ENCODE measurements at regions not wholly inside any gene's neighbourhood (a gene's known extent, or its start where the extent isn't known, plus 50 kb on each side); places are given as distances from the start of the nearest gene placed in this dataset.

DNA sequence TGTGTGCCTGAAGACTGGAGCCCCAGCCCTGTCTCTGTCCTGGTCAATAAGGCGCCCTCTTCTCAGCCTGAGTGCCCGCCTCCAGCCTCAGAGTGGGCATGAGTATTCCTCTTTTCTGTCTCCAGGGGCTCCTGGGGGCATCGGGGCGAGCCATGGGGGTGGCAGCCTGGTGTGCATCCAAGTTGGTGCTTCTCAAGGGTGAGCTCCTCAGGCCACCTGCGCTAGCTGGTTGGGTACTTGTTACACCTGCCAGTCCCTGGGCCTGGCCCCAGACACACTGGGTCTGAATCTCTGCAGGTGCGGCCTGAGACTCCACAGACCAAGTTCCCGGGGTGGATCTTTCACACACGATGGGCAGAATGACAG, 168.6 kb upstream of the B3GAT1 start:
- TF ChIP-seq, protein P1, sequence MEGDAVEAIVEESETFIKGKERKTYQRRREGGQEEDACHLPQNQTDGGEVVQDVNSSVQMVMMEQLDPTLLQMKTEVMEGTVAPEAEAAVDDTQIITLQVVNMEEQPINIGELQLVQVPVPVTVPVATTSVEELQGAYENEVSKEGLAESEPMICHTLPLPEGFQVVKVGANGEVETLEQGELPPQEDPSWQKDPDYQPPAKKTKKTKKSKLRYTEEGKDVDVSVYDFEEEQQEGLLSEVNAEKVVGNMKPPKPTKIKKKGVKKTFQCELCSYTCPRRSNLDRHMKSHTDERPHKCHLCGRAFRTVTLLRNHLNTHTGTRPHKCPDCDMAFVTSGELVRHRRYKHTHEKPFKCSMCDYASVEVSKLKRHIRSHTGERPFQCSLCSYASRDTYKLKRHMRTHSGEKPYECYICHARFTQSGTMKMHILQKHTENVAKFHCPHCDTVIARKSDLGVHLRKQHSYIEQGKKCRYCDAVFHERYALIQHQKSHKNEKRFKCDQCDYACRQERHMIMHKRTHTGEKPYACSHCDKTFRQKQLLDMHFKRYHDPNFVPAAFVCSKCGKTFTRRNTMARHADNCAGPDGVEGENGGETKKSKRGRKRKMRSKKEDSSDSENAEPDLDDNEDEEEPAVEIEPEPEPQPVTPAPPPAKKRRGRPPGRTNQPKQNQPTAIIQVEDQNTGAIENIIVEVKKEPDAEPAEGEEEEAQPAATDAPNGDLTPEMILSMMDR (IDR thresholded peaks at IDR 0.05) = no peak
- TF ChIP-seq POLR2A (IDR thresholded peaks at IDR 0.05) = no peak

Measured in right lobe of liver (tissue), 4 donors.